HEK293 (cell line): ENCODE measurements at regions not wholly inside any gene's neighbourhood (a gene's known extent, or its start where the extent isn't known, plus 50 kb on each side); places are given as distances from the start of the nearest gene placed in this dataset.

Source experiments
- CTCF ChIP-seq: fragments of 450-650 bp; formaldehyde crosslinking; IDR thresholded peaks from 2 replicates; pipeline ENCODE4 v1.5.1; 2016; ENCODE audit warnings: missing biosample characterization, missing genetic modification characterization
- MZF1 ChIP-seq: fragments of 450-650 bp; formaldehyde crosslinking; IDR thresholded peaks from 2 replicates; pipeline ENCODE4 v1.5.1; 2017; ENCODE audit warnings: missing biosample characterization, missing genetic modification characterization, borderline replicate concordance
- REST ChIP-seq: fragments of 450-650 bp; formaldehyde crosslinking; IDR thresholded peaks from 2 replicates; pipeline ENCODE4 v1.5.1; 2016; ENCODE audit warnings: missing biosample characterization, missing genetic modification characterization
- SALL2 ChIP-seq: fragments of 450-650 bp; formaldehyde crosslinking; IDR thresholded peaks from 2 replicates; pipeline ENCODE4 v1.5.0; 2017; ENCODE audit warnings: missing biosample characterization, mild to moderate bottlenecking, missing genetic modification characterization, borderline replicate concordance
- SCRT1 ChIP-seq: fragments of 450-650 bp; formaldehyde crosslinking; IDR thresholded peaks from 2 replicates; pipeline ENCODE4 v1.5.1; 2016; ENCODE audit warnings: missing biosample characterization, missing genetic modification characterization, borderline replicate concordance
- SP2 ChIP-seq: fragments of 450-650 bp; formaldehyde crosslinking; IDR thresholded peaks from 2 replicates; pipeline ENCODE4 v1.5.1; 2016; ENCODE audit warnings: missing biosample characterization, missing genetic modification characterization
- ZBTB17 ChIP-seq: fragments of 450-650 bp; formaldehyde crosslinking; IDR thresholded peaks from 2 replicates; pipeline ENCODE4 v1.5.1; 2016; ENCODE audit warnings: missing biosample characterization, missing genetic modification characterization
- ZNF10 ChIP-seq: fragments of 450-650 bp; formaldehyde crosslinking; IDR thresholded peaks from 2 replicates; pipeline ENCODE4 v1.5.1; 2017; ENCODE audit warnings: missing biosample characterization, missing genetic modification characterization
- ZNF639 ChIP-seq: fragments of 450-650 bp; formaldehyde crosslinking; IDR thresholded peaks from 2 replicates; pipeline ENCODE4 v1.5.1; 2016; ENCODE audit warnings: missing biosample characterization, missing genetic modification characterization
- ZNF830 ChIP-seq: fragments of 450-650 bp; IDR thresholded peaks from 2 replicates; pipeline ENCODE4 v1.5.0; 2018; ENCODE audit warnings: missing biosample characterization, missing genetic modification characterization, low read depth, mild to moderate bottlenecking, moderate library complexity

- TF ChIP-seq SP2 (tag by site-specific recombination): no peak
- no peak for TF ChIP-seq ZNF830 (tag by site-specific recombination)
- no peak for TF ChIP-seq CTCF (tag by site-specific recombination)
- no peak for TF ChIP-seq ZBTB17 (tag by site-specific recombination)
- TF ChIP-seq ZNF639 (tag by site-specific recombination): no peak
- TF ChIP-seq SALL2 (tag by site-specific recombination): no peak
- TF ChIP-seq MZF1 (tag by site-specific recombination): no peak
- TF ChIP-seq ZNF10 (tag by site-specific recombination): no peak
- TF ChIP-seq REST (tag by site-specific recombination): no peak
- no peak for TF ChIP-seq SCRT1 (tag by site-specific recombination)
Measured at GRCh38 chr20:52259295-52259694, 67.7 kb upstream of the ZFP64 start.
